Loucy (cell line): ENCODE measurements at regions not wholly inside any gene's neighbourhood (a gene's known extent, or its start where the extent isn't known, plus 50 kb on each side); places are given as distances from the start of the nearest gene placed in this dataset.

Experiments
- CTCF ChIP-seq: fragments of 200-600 bp; sonication (generic); conservative IDR thresholded peaks from 2 replicates; pipeline ENCODE4 v1.5.1; 2014; ENCODE audit warnings: mild to moderate bottlenecking, antibody characterized with exemption, low read length
- EZH2phosphoT487 ChIP-seq: fragments of 200-600 bp; IDR thresholded peaks from 2 replicates; pipeline ENCODE4 v1.6.1; 2018; ENCODE audit warnings: antibody characterized with exemption, mild to moderate bottlenecking, moderate library complexity, borderline replicate concordance

GRCh38 chr12:131250951-131251315, 297.2 kb downstream of the ADGRD1 start:
- TF ChIP-seq CTCF (no peak), EZH2phosphoT487 (no peak)
